Fibroblast of lung (primary cell): ENCODE measurements at regions not wholly inside any gene's neighbourhood (a gene's known extent, or its start where the extent isn't known, plus 50 kb on each side); places are given as distances from the start of the nearest gene placed in this dataset.

Source experiments
- DNase-seq, 2 donors: peaks; one replicate each; pipeline versions ENCODE4 v3.0.0 to v3.0.0-alpha.2; 2010; ENCODE audit warnings: low read depth in 2 of 2
- H2AFZ ChIP-seq: 2 replicates; pipeline ENCODE4 v1.5.1; 2012; ENCODE audit warnings: low read length, control low read depth, inconsistent platforms
- H3K27ac ChIP-seq: 2 replicates; pipeline ENCODE4 v1.5.1; 2011; ENCODE audit warnings: low read length, control low read depth; ENCODE audit not compliant: insufficient read depth
- H3K27me3 ChIP-seq: 2 replicates; pipeline ENCODE4 v1.5.1; 2011; ENCODE audit warnings: mild to moderate bottlenecking, low read length; ENCODE audit not compliant: control insufficient read depth, insufficient read depth
- H3K36me3 ChIP-seq: 2 replicates; pipeline ENCODE4 v1.5.1; 2011; ENCODE audit warnings: low read length; ENCODE audit not compliant: control insufficient read depth, insufficient read depth
- H3K4me1 ChIP-seq: 2 replicates; pipeline ENCODE4 v1.5.1; 2011; ENCODE audit warnings: low read length; ENCODE audit not compliant: control insufficient read depth, insufficient read depth; ENCODE audit errors: extremely low read depth
- H3K4me2 ChIP-seq: 2 replicates; pipeline ENCODE4 v1.5.1; 2011; ENCODE audit warnings: low read length, control low read depth; ENCODE audit not compliant: insufficient read depth; ENCODE audit errors: extremely low read depth
- H3K4me3 ChIP-seq, 4 experiments: fragments of 200-600 bp in 1 of 4; sonication (generic) in 1 of 4; replicated peaks in 1 of 4; 2 replicates each; pipeline ENCODE4 v1.5.1; 2011 to 2016; ENCODE audit warnings: low read length in 4 of 4, low read depth in 3 of 4, mild to moderate bottlenecking in 3 of 4, control low read depth in 2 of 4, inconsistent platforms in 1 of 4, mixed read lengths in 1 of 4; ENCODE audit not compliant: insufficient read depth in 1 of 4; ENCODE audit errors: control extremely low read depth in 1 of 4
- H3K79me2 ChIP-seq: 2 replicates; pipeline ENCODE4 v1.5.1; 2012; ENCODE audit warnings: mild to moderate bottlenecking, low read length, inconsistent platforms; ENCODE audit not compliant: control insufficient read depth, insufficient read depth
- H3K9ac ChIP-seq: 2 replicates; pipeline ENCODE4 v1.5.1; 2011; ENCODE audit warnings: mild to moderate bottlenecking, low read length, control low read depth; ENCODE audit not compliant: insufficient read depth
- H3K9me3 ChIP-seq: 2 replicates; pipeline ENCODE4 v1.5.1; 2012; ENCODE audit warnings: low read depth, low read length; ENCODE audit not compliant: control insufficient read depth, insufficient read depth
- H4K20me1 ChIP-seq: 2 replicates; pipeline ENCODE4 v1.5.1; 2011; ENCODE audit warnings: low read length; ENCODE audit not compliant: control insufficient read depth, insufficient read depth; ENCODE audit errors: extremely low read depth
- CTCF ChIP-seq, 2 donors: IDR thresholded peaks in 1 of 2; conservative IDR thresholded peaks in 1 of 2; 1 replicate in 1 of 2; 2 replicates in 1 of 2; pipeline ENCODE4 v1.5.1; 2011 to 2012; ENCODE audit warnings: low read length in 2 of 2, control low read depth in 1 of 2, inconsistent platforms in 1 of 2, low read depth in 1 of 2, mild to moderate bottlenecking in 1 of 2
- EZH2 ChIP-seq: IDR thresholded peaks from 2 replicates; pipeline ENCODE4 v1.5.1; 2012; ENCODE audit warnings: low read length, control low read depth, mild to moderate bottlenecking; ENCODE audit errors: missing control alignments

DNA sequence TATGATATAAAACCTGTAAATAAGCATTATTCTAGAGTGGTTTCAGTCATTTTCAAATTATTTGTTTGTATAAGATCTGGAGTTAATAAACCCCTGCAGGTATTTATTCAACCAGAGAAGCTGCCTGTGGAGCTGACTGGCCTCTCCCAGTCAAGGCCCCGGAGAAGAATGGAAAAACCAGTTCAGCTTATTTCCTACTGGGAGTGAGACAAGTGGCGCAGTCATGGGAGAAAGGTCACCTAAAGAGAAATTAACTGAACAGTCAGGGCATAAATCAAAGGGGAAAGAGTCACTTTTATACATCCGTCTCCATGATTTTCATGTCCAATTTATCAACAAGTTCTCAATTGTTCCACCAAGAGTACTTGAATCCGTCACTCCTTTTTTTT lies 240.9 kb downstream of the RNF152 start:
- no peak overlapping the region for H3K4me3 ChIP-seq
- H3K4me2 ChIP-seq, result no peak overlapping the region
- no peak overlapping the region for H3K27ac ChIP-seq
- no peak overlapping the region for H2AFZ ChIP-seq
- H3K27me3 ChIP-seq, result no peaks in the 10 kb centered on the region
- DNase-seq, result no peak
- H3K9me3 ChIP-seq, result no peaks in the 10 kb centered on the region
- no peak for TF ChIP-seq CTCF (conservative IDR thresholded peaks at IDR 0.05 in 1 of 2, IDR thresholded peaks at IDR 0.05 in 1 of 2; ENCODE audit: low read depth in 1 of 2, low read length in 2 of 2)
- no peaks in the 10 kb centered on the region for H3K79me2 ChIP-seq
- no peaks in the 10 kb centered on the region for H4K20me1 ChIP-seq
- H3K36me3 ChIP-seq, result no peaks in the 10 kb centered on the region
- no peak overlapping the region for H3K9ac ChIP-seq
- no peaks in the 10 kb centered on the region for H3K4me1 ChIP-seq

- no peaks in the 10 kb centered on the region for H4K20me1 ChIP-seq
- no peaks in the 10 kb centered on the region for H3K36me3 ChIP-seq
- no peak overlapping the region for H3K9ac ChIP-seq
- H3K27me3 ChIP-seq, result no peaks in the 10 kb centered on the region
- no peak overlapping the region for H3K4me3 ChIP-seq
- H3K27ac ChIP-seq, result no peak overlapping the region
- no peaks in the 10 kb centered on the region for H3K4me1 ChIP-seq
- DNase-seq, result no peak
- H3K9me3 ChIP-seq, result no peaks in the 10 kb centered on the region
- no peak for TF ChIP-seq EZH2
- TF ChIP-seq CTCF (conservative IDR thresholded peaks at IDR 0.05 in 1 of 2, IDR thresholded peaks at IDR 0.05 in 1 of 2; ENCODE audit: low read depth in 1 of 2, low read length in 2 of 2), result no peak
- H2AFZ ChIP-seq, result no peak overlapping the region
- H3K4me2 ChIP-seq, result no peak overlapping the region
- no peaks in the 10 kb centered on the region for H3K79me2 ChIP-seq
Measured at GRCh38 chr18:61651145-61651879, 241.5 kb downstream of the RNF152 start.

GRCh38 chr18:61643884-61644647 lies 248.7 kb downstream of the RNF152 start:
- DNase-seq, result no peak
- no peak overlapping the region for H2AFZ ChIP-seq
- TF ChIP-seq EZH2 (no peak), CTCF (conservative IDR thresholded peaks at IDR 0.05 in 1 of 2, IDR thresholded peaks at IDR 0.05 in 1 of 2; ENCODE audit: low read depth in 1 of 2, low read length in 2 of 2) (no peak)
- H3K4me1 ChIP-seq, result no peaks in the 10 kb centered on the region
- no peaks in the 10 kb centered on the region for H3K79me2 ChIP-seq
- H3K27ac ChIP-seq, result no peak overlapping the region
- no peak overlapping the region for H3K4me2 ChIP-seq
- no peak overlapping the region for H3K9ac ChIP-seq
- H3K27me3 ChIP-seq, result no peaks in the 10 kb centered on the region
- no peaks in the 10 kb centered on the region for H3K9me3 ChIP-seq
- no peaks in the 10 kb centered on the region for H4K20me1 ChIP-seq
- no peak overlapping the region for H3K4me3 ChIP-seq
- no peaks in the 10 kb centered on the region for H3K36me3 ChIP-seq
